ENCODE measurements at regions not wholly inside any gene's neighbourhood (a gene's known extent, or its start where the extent isn't known, plus 50 kb on each side); places are given as distances from the start of the nearest gene placed in this dataset.

- H3K4me3 ChIP-seq, result no peak overlapping the region
- ATAC-seq, result no peak
- H3K9me3 ChIP-seq, result no peaks in the 10 kb centered on the region
- no peaks in the 10 kb centered on the region for H3K4me1 ChIP-seq
- DNase-seq, result no peak
- H3K27ac ChIP-seq, result no peak overlapping the region
- no peaks in the 10 kb centered on the region for H3K36me3 ChIP-seq (ENCODE audit: insufficient read depth in 1 of 2, low read depth in 1 of 2)
- WGBS, 3 donors, result 28 to 44% (median 41%) methylated on average over 2 of the region's 2 CpGs
- intact Hi-C loops (cut with DNase I), result no loop called here
- no peaks in the 10 kb centered on the region for H3K27me3 ChIP-seq (ENCODE audit: insufficient read depth in 3 of 3, low read length in 2 of 3)
- TF ChIP-seq CTCF (IDR thresholded peaks at IDR 0.05), result no peak
These were observed 150.0 kb downstream of the NSG2 start for GRCh38 chr5:174195517-174195916.

- Histone ChIP-seq H3K27me3 (ENCODE audit: insufficient read depth in 3 of 3, low read length in 2 of 3) (no peaks in the 10 kb centered on the region), H3K4me1 (no peaks in the 10 kb centered on the region), H3K9me3 (no peaks in the 10 kb centered on the region), H3K4me3 (no peak overlapping the region), H3K36me3 (ENCODE audit: insufficient read depth in 1 of 2, low read depth in 1 of 2) (no peaks in the 10 kb centered on the region), H3K27ac (no peak overlapping the region)
- 89 to 93% (median 92%) methylated on average over 3 of the region's 3 CpGs for WGBS, 3 donors
- ATAC-seq (no peak), DNase-seq (no peak)
- intact Hi-C loops (cut with DNase I), result no loop called here
- TF ChIP-seq CTCF (IDR thresholded peaks at IDR 0.05), result no peak
These were observed 152.4 kb downstream of the NSG2 start for GRCh38 chr5:174197929-174198328.

GRCh38 chr5:174198541-174198940, 153.0 kb downstream of the NSG2 start:
- 71 to 80% (median 78%) methylated on average over 8 of the region's 8 CpGs for WGBS, 3 donors
- Histone ChIP-seq H3K36me3 (ENCODE audit: insufficient read depth in 1 of 2, low read depth in 1 of 2) (no peaks in the 10 kb centered on the region), H3K4me1 (no peaks in the 10 kb centered on the region), H3K4me3 (no peak overlapping the region), H3K9me3 (no peaks in the 10 kb centered on the region), H3K27me3 (ENCODE audit: insufficient read depth in 3 of 3, low read length in 2 of 3) (no peaks in the 10 kb centered on the region), H3K27ac (no peak overlapping the region)
- intact Hi-C loops (cut with DNase I), result no loop called here
- ATAC-seq (no peak), DNase-seq (no peak)
- TF ChIP-seq CTCF (IDR thresholded peaks at IDR 0.05), result no peak

GRCh38 chr5:174202996-174203395, 157.5 kb downstream of the NSG2 start:
- TF ChIP-seq CTCF (IDR thresholded peaks at IDR 0.05), result no peak
- Histone ChIP-seq H3K4me1 (no peaks in the 10 kb centered on the region), H3K27ac (no peak overlapping the region), H3K27me3 (ENCODE audit: insufficient read depth in 3 of 3, low read length in 2 of 3) (no peaks in the 10 kb centered on the region), H3K9me3 (no peaks in the 10 kb centered on the region), H3K4me3 (no peak overlapping the region), H3K36me3 (ENCODE audit: insufficient read depth in 1 of 2, low read depth in 1 of 2) (no peaks in the 10 kb centered on the region)
- intact Hi-C loops (cut with DNase I), result no loop called here
- ATAC-seq (no peak), DNase-seq (no peak)
- WGBS, 3 donors, result 60 to 70% (median 65%) methylated on average over 6 of the region's 6 CpGs

- H3K4me1 ChIP-seq, result no peaks in the 10 kb centered on the region
- TF ChIP-seq CTCF (IDR thresholded peaks at IDR 0.05), result no peak
- H3K4me3 ChIP-seq, result no peak overlapping the region
- no peaks in the 10 kb centered on the region for H3K36me3 ChIP-seq (ENCODE audit: insufficient read depth in 1 of 2, low read depth in 1 of 2)
- WGBS, 3 donors, result 19 to 28% (median 21%) methylated on average over 9 of the region's 9 CpGs
- intact Hi-C loops (cut with DNase I), result no loop called here
- no peak overlapping the region for H3K27ac ChIP-seq
- H3K27me3 ChIP-seq (ENCODE audit: insufficient read depth in 3 of 3, low read length in 2 of 3), result no peaks in the 10 kb centered on the region
- ATAC-seq (no peak), DNase-seq (no peak)
- H3K9me3 ChIP-seq, result no peaks in the 10 kb centered on the region
These were observed 159.2 kb downstream of the NSG2 start for GRCh38 chr5:174204535-174205313.

All from psoas muscle (tissue), 7 donors.